HCT116 (cell line): ENCODE measurements at regions not wholly inside any gene's neighbourhood (a gene's known extent, or its start where the extent isn't known, plus 50 kb on each side); places are given as distances from the start of the nearest gene placed in this dataset.

Experiments used
- ATAC-seq: fragments of 200-7000 bp; cut with Tn5 transposase; 2 replicates; pipeline ENCODE4 v1.9.1; 2020; ENCODE audit warnings: mild to moderate bottlenecking, moderate library complexity
- BruUV-seq: library from RNA; stranded (reverse); fragments of 400-500 nt; replicated peaks from 2 replicates; lab custom pipeline; 2021; lab: Mats Ljungman, UMichigan
- CTCF ChIA-PET: fragments of 300-600 bp; sonication (Branson Sonifier 250); formaldehyde crosslinking; loops from one replicate; lab custom pipeline; 2021; ENCODE audit warnings: antibody characterized with exemption; lab: Charles Lee
- POLR2A ChIA-PET: fragments of 300-600, 350-600 bp; sonication (Branson Sonifier 250); formaldehyde crosslinking; loops from one replicate; lab custom pipeline; 2021; ENCODE audit warnings: antibody characterized with exemption; lab: Charles Lee
- RAD21 ChIA-PET, 2 experiments: fragments of 300-600 bp; sonication (Branson Sonifier 250); formaldehyde crosslinking; loops; one replicate each; lab custom pipeline; 2023; ENCODE audit warnings: low total read pairs in 2 of 2; ENCODE audit not compliant: uncharacterized antibody in 2 of 2, unreplicated experiment in 2 of 2, low non-redundant PET in 1 of 2; lab: Charles Lee
- DNase-seq: peaks from one replicate; pipeline ENCODE4 v3.0.0-alpha.2; 2010; ENCODE audit warnings: low read depth, low spot score
- H2AFZ ChIP-seq: fragments of 200-600 bp; shearing (Covaris generic), sonication (generic); 2 replicates; pipeline ENCODE4 v1.6.1; 2017; ENCODE audit warnings: low read depth, mixed run types, mixed read lengths, antibody characterized with exemption, low read length; ENCODE audit not compliant: poor library complexity, severe bottlenecking
- H3K27ac ChIP-seq: 2 replicates; pipeline ENCODE4 v1.5.1; 2012; ENCODE audit warnings: low read depth, low read length
- H3K27me3 ChIP-seq: fragments of 200-600 bp; sonication (generic); 2 replicates; pipeline ENCODE4 v1.6.1; 2016; ENCODE audit warnings: mixed run types, low read length, mixed read lengths; ENCODE audit not compliant: insufficient read depth
- H3K36me3 ChIP-seq, 2 experiments: fragments of 200-500 bp in 1 of 2; fragments of 200-600 bp in 1 of 2; sonication (Bioruptor generic) in 1 of 2; sonication (generic) in 1 of 2; 2 replicates each; pipeline versions ENCODE4 v1.5.1 to v1.6.1; 2014 to 2016; ENCODE audit warnings: low read length in 2 of 2, inconsistent platforms in 1 of 2, mixed read lengths in 1 of 2, mixed run types in 1 of 2; ENCODE audit not compliant: insufficient read depth in 2 of 2, control insufficient read depth in 1 of 2
- H3K4me1 ChIP-seq, 2 experiments: fragments of 200-600 bp in 1 of 2; sonication (generic) in 1 of 2; 2 replicates each; pipeline versions ENCODE4 v1.5.1 to v1.6.1; 2012 to 2017; ENCODE audit warnings: low read length in 2 of 2, inconsistent platforms in 1 of 2, mild to moderate bottlenecking in 1 of 2, mixed read lengths in 1 of 2, mixed run types in 1 of 2, moderate library complexity in 1 of 2; ENCODE audit not compliant: insufficient read depth in 2 of 2, control insufficient read depth in 1 of 2
- H3K4me2 ChIP-seq: fragments of 200-600 bp; sonication (generic); 2 replicates; pipeline ENCODE4 v1.6.1; 2017; ENCODE audit warnings: mixed run types, low read length, mixed read lengths
- H3K4me3 ChIP-seq, 2 experiments: fragments of 200-600 bp in 1 of 2; sonication (generic) in 1 of 2; replicated peaks in 1 of 2; 2 replicates each; pipeline ENCODE4 v1.5.1; 2011 to 2016; ENCODE audit warnings: low read length in 2 of 2, control low read depth in 1 of 2, low read depth in 1 of 2, mild to moderate bottlenecking in 1 of 2, mixed read lengths in 1 of 2, mixed run types in 1 of 2
- H3K79me2 ChIP-seq: fragments of 200-600 bp; sonication (generic); 2 replicates; pipeline ENCODE4 v1.6.1; 2017; ENCODE audit warnings: mild to moderate bottlenecking, mixed run types, low read length, moderate library complexity, mixed read lengths; ENCODE audit not compliant: insufficient read depth
- H3K9ac ChIP-seq: fragments of 200-600 bp; sonication (generic); 2 replicates; pipeline ENCODE4 v1.6.1; 2016; ENCODE audit warnings: low read length, mixed read lengths
- H3K9me2 ChIP-seq: fragments of 200-600 bp; sonication (generic), shearing (Covaris generic); 2 replicates; pipeline ENCODE4 v1.6.1; 2017; ENCODE audit warnings: mixed run types, mild to moderate bottlenecking, moderate library complexity; ENCODE audit not compliant: insufficient read depth
- H3K9me3 ChIP-seq, 2 experiments: fragments of 200-500 bp in 1 of 2; fragments of 200-600 bp in 1 of 2; sonication (Bioruptor generic) in 1 of 2; sonication (generic) in 1 of 2; 2 replicates each; pipeline ENCODE4 v1.6.1; 2014 to 2017; ENCODE audit warnings: low read length in 2 of 2, mixed read lengths in 2 of 2, inconsistent platforms in 1 of 2, low read depth in 1 of 2, mild to moderate bottlenecking in 1 of 2, mixed run types in 1 of 2, moderate library complexity in 1 of 2; ENCODE audit not compliant: control insufficient read depth in 1 of 2, insufficient read depth in 1 of 2
- H4K20me1 ChIP-seq: fragments of 200-600 bp; sonication (generic), shearing (Covaris generic); 2 replicates; pipeline ENCODE4 v1.6.1; 2017; ENCODE audit warnings: mixed run types, mild to moderate bottlenecking, moderate library complexity; ENCODE audit not compliant: insufficient read depth
- CBX3 ChIP-seq: IDR thresholded peaks from 2 replicates; pipeline ENCODE4 v1.6.1; 2012; ENCODE audit warnings: low read depth
- CEBPB ChIP-seq: IDR thresholded peaks from 2 replicates; pipeline ENCODE4 v1.6.1; 2012; ENCODE audit warnings: low read depth
- EZH2phosphoT487 ChIP-seq: fragments of 200-600 bp; IDR thresholded peaks from 2 replicates; pipeline ENCODE4 v1.6.1; 2018; ENCODE audit warnings: antibody characterized with exemption, borderline replicate concordance
- FOSL1 ChIP-seq: IDR thresholded peaks from 2 replicates; pipeline ENCODE4 v1.6.1; 2012; ENCODE audit warnings: low read depth
- JUND ChIP-seq: IDR thresholded peaks from 2 replicates; pipeline ENCODE4 v1.6.1; 2012
- RAD21 ChIP-seq: IDR thresholded peaks from 2 replicates; pipeline ENCODE4 v1.6.1; 2012; ENCODE audit warnings: low read depth, mild to moderate bottlenecking
- REST ChIP-seq: IDR thresholded peaks from 2 replicates; pipeline ENCODE4 v1.6.1; 2012; ENCODE audit warnings: low read depth
- SIN3A ChIP-seq: IDR thresholded peaks from 2 replicates; pipeline ENCODE4 v1.6.1; 2012; ENCODE audit warnings: low read depth
- SP1 ChIP-seq: IDR thresholded peaks from 2 replicates; pipeline ENCODE4 v1.6.1; 2012; ENCODE audit warnings: low read depth
- YY1 ChIP-seq: IDR thresholded peaks from 2 replicates; pipeline ENCODE4 v1.6.1; 2011; ENCODE audit warnings: low read length, low read depth, moderate library complexity, mild to moderate bottlenecking; ENCODE audit not compliant: insufficient replicate concordance; ENCODE audit errors: extremely low read depth
- ZBTB33 ChIP-seq: IDR thresholded peaks from 2 replicates; pipeline ENCODE4 v1.6.1; 2011; ENCODE audit warnings: mild to moderate bottlenecking, low read length, moderate library complexity; ENCODE audit not compliant: insufficient replicate concordance; ENCODE audit errors: extremely low read depth
- intact Hi-C: fragments of 100-400 bp; cut with micrococcal nuclease; formaldehyde crosslinking; loops from 2 replicates; pipeline ENCODE4 v1.10.0; 2022

GRCh38 chr14:97266653-97267052, 469.5 kb downstream of the VRK1 start (continued):
- TF ChIP-seq ZBTB33 (no peak), RAD21 (peak; percentile 29; the same call in 1 of the 2 replicates), FOSL1 (peak; percentile 98), CEBPB (peak; percentile 97), CBX3 (peak; percentile 88), REST (no peak), SIN3A (peak; percentile 90), EZH2phosphoT487 (no peak), YY1 (no peak)
- TF ChIP-seq, all 23 proteins: peak for 13

GRCh38 chr14:97267509-97267908, 470.3 kb downstream of the VRK1 start:
- Histone ChIP-seq H3K4me1 (peaks cover 26 to 47% of the 10 kb centered on the region in 2 experiments), H4K20me1 (no peaks in the 10 kb centered on the region), H3K27ac (no peak overlapping the region), H3K79me2 (no peaks in the 10 kb centered on the region), H3K36me3 (no peaks in the 10 kb centered on the region), H3K4me3 (0 out of 4 replicates have a peak overlapping the region, but pooled peaks of 1 of the 2 experiments have one; percentile 14), H3K9me3 (no peaks in the 10 kb centered on the region), H3K9ac (no peak overlapping the region), H2AFZ (peak overlapping the region; percentile 12), H3K4me2 (peak overlapping the region; percentile 78), H3K27me3 (no peaks in the 10 kb centered on the region), H3K9me2 (no peaks in the 10 kb centered on the region)
- POLR2A ChIA-PET: no interaction called here
- DNase-seq (peak; percentile 18), ATAC-seq (no peak)
- intact Hi-C loops: no loop called here
- CTCF ChIA-PET: no interaction called here
- peak; percentile 67 for TF ChIP-seq FOSL1
- TF ChIP-seq SIN3A: no peak; the same call in 1 of the 2 replicates
- TF ChIP-seq SP1: peak; percentile 42
- peak; percentile 57; the same call in 1 of the 2 replicates for TF ChIP-seq JUND
- RAD21 ChIA-PET: no interaction called here
- no TSS peak for BruUV-seq
